Cardiac muscle cell (in vitro differentiated cells and primary cell): ENCODE measurements at regions not wholly inside any gene's neighbourhood (a gene's known extent, or its start where the extent isn't known, plus 50 kb on each side); places are given as distances from the start of the nearest gene placed in this dataset.

ENCODE experiments used
- DNase-seq, 2 donors: peaks; one replicate each; pipeline versions ENCODE4 v3.0.0 to v3.0.0-alpha.2; 2010 to 2017; ENCODE audit warnings: low read depth in 1 of 2, low spot score in 1 of 2
- H3K27ac ChIP-seq: fragments of 200-600 bp; sonication (generic); 2 replicates; pipeline ENCODE4 v1.5.1; 2016
- H3K27me3 ChIP-seq: fragments of 200-600 bp; sonication (generic); 2 replicates; pipeline ENCODE4 v1.6.0; 2016; ENCODE audit warnings: control low read depth
- H3K36me3 ChIP-seq: fragments of 200-600 bp; sonication (generic); 2 replicates; pipeline ENCODE4 v1.5.1; 2016; ENCODE audit warnings: control low read depth
- H3K4me1 ChIP-seq: fragments of 200-600 bp; sonication (generic); 2 replicates; pipeline ENCODE4 v1.8.1; 2017; ENCODE audit warnings: low read depth, mild to moderate bottlenecking, mixed run types
- H3K4me3 ChIP-seq: fragments of 200-600 bp; sonication (generic); 2 replicates; pipeline ENCODE4 v1.5.1; 2016; ENCODE audit warnings: mild to moderate bottlenecking
- H3K9me3 ChIP-seq: fragments of 200-600 bp; sonication (generic); 2 replicates; pipeline ENCODE4 v1.5.1; 2017; ENCODE audit warnings: low read depth, mild to moderate bottlenecking, control low read depth
- CTCF ChIP-seq: IDR thresholded peaks from 2 replicates; pipeline ENCODE4 v1.5.1; 2012; ENCODE audit warnings: low read depth, mild to moderate bottlenecking, low read length

GRCh38 chr2:15703365-15703869, 111.7 kb downstream of the DDX1 start:
- Histone ChIP-seq H3K4me3 (no peak overlapping the region), H3K27ac (no peak overlapping the region), H3K27me3 (no peaks in the 10 kb centered on the region), H3K9me3 (no peaks in the 10 kb centered on the region), H3K4me1 (no peaks in the 10 kb centered on the region), H3K36me3 (no peaks in the 10 kb centered on the region)
- DNase-seq = no peak
- no peak for TF ChIP-seq CTCF

- DNase-seq = peak in 1 of 2 donors; percentile 45
- TF ChIP-seq CTCF = no peak
- Histone ChIP-seq H3K4me3 (no peak overlapping the region), H3K36me3 (no peaks in the 10 kb centered on the region), H3K27me3 (no peaks in the 10 kb centered on the region), H3K27ac (no peak overlapping the region), H3K4me1 (no peaks in the 10 kb centered on the region), H3K9me3 (no peaks in the 10 kb centered on the region)
Observed at GRCh38 chr2:15704086-15704787, 112.6 kb downstream of the DDX1 start.

- no peak overlapping the region for H3K27ac ChIP-seq
- no peak for DNase-seq
- no peak overlapping the region for H3K4me3 ChIP-seq
- no peaks in the 10 kb centered on the region for H3K36me3 ChIP-seq
- no peaks in the 10 kb centered on the region for H3K27me3 ChIP-seq
- H3K9me3 ChIP-seq = no peaks in the 10 kb centered on the region
- TF ChIP-seq CTCF = no peak
- no peaks in the 10 kb centered on the region for H3K4me1 ChIP-seq
Observed at GRCh38 chr2:15704788-15705115, 113.1 kb downstream of the DDX1 start.

- no peaks in the 10 kb centered on the region for H3K27me3 ChIP-seq
- TF ChIP-seq CTCF = no peak
- H3K27ac ChIP-seq = no peak overlapping the region
- no peaks in the 10 kb centered on the region for H3K36me3 ChIP-seq
- H3K4me1 ChIP-seq = no peaks in the 10 kb centered on the region
- DNase-seq = no peak
- H3K4me3 ChIP-seq = no peak overlapping the region
- no peaks in the 10 kb centered on the region for H3K9me3 ChIP-seq
Observed at GRCh38 chr2:15705310-15705709, 113.6 kb downstream of the DDX1 start.

- no peak overlapping the region for H3K27ac ChIP-seq
- DNase-seq = no peak
Observed at GRCh38 chr2:15705839-15706386, 114.2 kb downstream of the DDX1 start.

More at GRCh38 chr2:15705839-15706386, 114.2 kb downstream of the DDX1 start:
- Histone ChIP-seq H3K4me1 (no peaks in the 10 kb centered on the region), H3K9me3 (no peaks in the 10 kb centered on the region), H3K4me3 (no peak overlapping the region), H3K27me3 (no peaks in the 10 kb centered on the region), H3K36me3 (no peaks in the 10 kb centered on the region)
- TF ChIP-seq CTCF = no peak
